GM23338 (cell line): ENCODE measurements at regions not wholly inside any gene's neighbourhood (a gene's known extent, or its start where the extent isn't known, plus 50 kb on each side); places are given as distances from the start of the nearest gene placed in this dataset.

ENCODE experiments used
- CREB1 ChIP-seq: fragments of 250-450 bp; sonication (Bioruptor Pico); IDR thresholded peaks from 2 replicates; pipeline ENCODE4 v1.5.0; 2020; ENCODE audit warnings: low read depth, mild to moderate bottlenecking, moderate library complexity
- CTCF ChIP-seq, 2 experiments: fragments of 200-600 bp in 1 of 2; sonication (generic) in 1 of 2; conservative IDR thresholded peaks; 2 replicates each; pipeline versions ENCODE4 v1.5.1 to v1.6.1; 2016 to 2017; ENCODE audit warnings: antibody characterized with exemption in 2 of 2, low read depth in 2 of 2, mild to moderate bottlenecking in 2 of 2, moderate library complexity in 1 of 2
- POLR2AphosphoS5 ChIP-seq: IDR thresholded peaks from 2 replicates; pipeline ENCODE4 v1.6.1; 2016; ENCODE audit warnings: antibody characterized with exemption, low read depth
- REST ChIP-seq: IDR thresholded peaks from one replicate; pipeline ENCODE4 v1.6.1; 2018; ENCODE audit warnings: antibody characterized with exemption; ENCODE audit not compliant: unreplicated experiment

- TF ChIP-seq CTCF (conservative IDR thresholded peaks at IDR 0.05; ENCODE audit: low read depth in 2 of 2), result no peak
- no peak for TF ChIP-seq CREB1 (CRISPR knock-in tag)
- no peak for TF ChIP-seq POLR2AphosphoS5
- TF ChIP-seq REST, result no peak
Observed at GRCh38 chr6:48378884-48379407, 267.9 kb upstream of the PTCHD4 start.
